PC-9 (cell line): ENCODE measurements at regions not wholly inside any gene's neighbourhood (a gene's known extent, or its start where the extent isn't known, plus 50 kb on each side); places are given as distances from the start of the nearest gene placed in this dataset.

Experiments used
- EZH2 ChIP-seq: fragments of 200-600 bp; sonication (generic); IDR thresholded peaks from 2 replicates; pipeline ENCODE4 v1.8.0; 2017; ENCODE audit warnings: antibody characterized with exemption, low read depth
- TF ChIP-seq, protein P1 (sequence below): fragments of 200-600 bp; sonication (generic); conservative IDR thresholded peaks from 2 replicates; pipeline ENCODE4 v1.6.1; 2017; ENCODE audit warnings: mixed run types, antibody characterized with exemption, mild to moderate bottlenecking, moderate library complexity

DNA sequence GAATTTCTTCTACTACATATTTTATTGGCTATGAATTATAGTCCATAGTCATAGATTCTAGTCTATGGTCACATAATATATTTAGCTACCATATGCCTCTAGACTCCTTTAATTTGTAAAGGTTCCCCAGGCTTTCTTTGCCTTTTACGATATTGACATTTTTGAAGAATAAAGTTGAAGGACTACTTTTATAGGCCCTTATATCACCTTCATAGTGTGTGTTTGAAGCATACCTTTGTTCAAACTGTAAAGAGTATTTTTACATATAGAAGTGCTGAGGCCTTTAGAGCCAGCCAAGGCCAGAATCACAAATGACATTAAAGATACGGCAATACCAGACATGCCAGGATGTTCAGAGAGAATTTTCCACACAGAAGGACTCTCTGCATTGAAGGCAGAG is 147.0 kb downstream of the GABRG2 start:
- TF ChIP-seq EZH2 = no peak
- TF ChIP-seq, protein P1, sequence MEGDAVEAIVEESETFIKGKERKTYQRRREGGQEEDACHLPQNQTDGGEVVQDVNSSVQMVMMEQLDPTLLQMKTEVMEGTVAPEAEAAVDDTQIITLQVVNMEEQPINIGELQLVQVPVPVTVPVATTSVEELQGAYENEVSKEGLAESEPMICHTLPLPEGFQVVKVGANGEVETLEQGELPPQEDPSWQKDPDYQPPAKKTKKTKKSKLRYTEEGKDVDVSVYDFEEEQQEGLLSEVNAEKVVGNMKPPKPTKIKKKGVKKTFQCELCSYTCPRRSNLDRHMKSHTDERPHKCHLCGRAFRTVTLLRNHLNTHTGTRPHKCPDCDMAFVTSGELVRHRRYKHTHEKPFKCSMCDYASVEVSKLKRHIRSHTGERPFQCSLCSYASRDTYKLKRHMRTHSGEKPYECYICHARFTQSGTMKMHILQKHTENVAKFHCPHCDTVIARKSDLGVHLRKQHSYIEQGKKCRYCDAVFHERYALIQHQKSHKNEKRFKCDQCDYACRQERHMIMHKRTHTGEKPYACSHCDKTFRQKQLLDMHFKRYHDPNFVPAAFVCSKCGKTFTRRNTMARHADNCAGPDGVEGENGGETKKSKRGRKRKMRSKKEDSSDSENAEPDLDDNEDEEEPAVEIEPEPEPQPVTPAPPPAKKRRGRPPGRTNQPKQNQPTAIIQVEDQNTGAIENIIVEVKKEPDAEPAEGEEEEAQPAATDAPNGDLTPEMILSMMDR = no peak
